Esophagus squamous epithelium (tissue), 5 donors: ENCODE measurements at regions not wholly inside any gene's neighbourhood (a gene's known extent, or its start where the extent isn't known, plus 50 kb on each side); places are given as distances from the start of the nearest gene placed in this dataset.

Experiments
- DNase-seq: peaks from one replicate; lab custom pipeline; 2025; lab: John Stamatoyannopoulos, UW
- H3K27ac ChIP-seq, 4 donors: fragments of 200-600 bp; sonication (generic); one replicate each; pipeline ENCODE4 v1.5.1; 2016 to 2019; ENCODE audit warnings: mild to moderate bottlenecking in 1 of 4
- H3K27me3 ChIP-seq, 4 donors: fragments of 200-600 bp; sonication (generic); 1 replicate in 3 of 4; 2 replicates in 1 of 4; pipeline versions ENCODE4 v1.5.1 to v1.6.0; 2017 to 2021; ENCODE audit warnings: antibody characterized with exemption in 1 of 4
- H3K36me3 ChIP-seq, 3 donors: fragments of 200-600 bp; sonication (generic); one replicate each; pipeline ENCODE4 v1.5.1; 2016 to 2019
- H3K4me1 ChIP-seq, 3 donors: fragments of 200-600 bp; sonication (generic); one replicate each; pipeline ENCODE4 v1.5.1; 2017 to 2019
- H3K4me3 ChIP-seq, 4 donors: fragments of 200-600 bp; sonication (generic); 1 replicate in 3 of 4; 2 replicates in 1 of 4; pipeline ENCODE4 v1.5.1; 2016 to 2019; ENCODE audit warnings: mild to moderate bottlenecking in 2 of 4, moderate library complexity in 1 of 4
- H3K9me3 ChIP-seq, 3 donors: fragments of 200-600 bp; sonication (generic); one replicate each; pipeline ENCODE4 v1.5.1; 2016 to 2019
- CTCF ChIP-seq, 6 experiments: fragments of 450-650 bp in 4 of 6; fragments of 200-600 bp in 2 of 6; sonication (generic) in 2 of 6; IDR thresholded peaks; one replicate each; pipeline ENCODE4 v1.5.1; 2016 to 2019; ENCODE audit warnings: antibody characterized with exemption in 6 of 6, mild to moderate bottlenecking in 4 of 6, moderate library complexity in 4 of 6
- POLR2A ChIP-seq, 4 donors: fragments of 450-650 bp; IDR thresholded peaks; one replicate each; pipeline ENCODE4 v1.6.1; 2017; ENCODE audit warnings: antibody characterized with exemption in 4 of 4, mild to moderate bottlenecking in 4 of 4, moderate library complexity in 3 of 4
- WGBS, 2 donors: methylation state at CpG; one replicate each; pipeline ENCODE4 v1.1.5; 2018; 5-methylcytosine and 5-hydroxymethylcytosine counted together
- intact Hi-C: fragments of 100-400 bp; cut with DNase I; formaldehyde crosslinking; loops from one replicate; pipeline ENCODE4 v1.15.0; 2022
- donor health status: DM: yes; HTN: yes; CAD: no.

GRCh38 chr6:167226383-167226685 is 64.8 kb upstream of the UNC93A start:
- intact Hi-C loops = no loop called here
- H3K27me3 ChIP-seq = peaks cover 0 to 36% (median 0%) of the 10 kb centered on the region in 4 donors
- no peaks in the 10 kb centered on the region for H3K4me1 ChIP-seq
- no peak overlapping the region for H3K27ac ChIP-seq
- no peaks in the 10 kb centered on the region for H3K36me3 ChIP-seq
- DNase-seq = no peak
- 53 to 63% methylated on average over 3 of the region's 3 CpGs for WGBS, 2 donors
- no peak overlapping the region for H3K4me3 ChIP-seq
- TF ChIP-seq POLR2A (IDR thresholded peaks at IDR 0.05) = no peak
- no peak for TF ChIP-seq CTCF (IDR thresholded peaks at IDR 0.05)
- H3K9me3 ChIP-seq = no peaks in the 10 kb centered on the region

DNA sequence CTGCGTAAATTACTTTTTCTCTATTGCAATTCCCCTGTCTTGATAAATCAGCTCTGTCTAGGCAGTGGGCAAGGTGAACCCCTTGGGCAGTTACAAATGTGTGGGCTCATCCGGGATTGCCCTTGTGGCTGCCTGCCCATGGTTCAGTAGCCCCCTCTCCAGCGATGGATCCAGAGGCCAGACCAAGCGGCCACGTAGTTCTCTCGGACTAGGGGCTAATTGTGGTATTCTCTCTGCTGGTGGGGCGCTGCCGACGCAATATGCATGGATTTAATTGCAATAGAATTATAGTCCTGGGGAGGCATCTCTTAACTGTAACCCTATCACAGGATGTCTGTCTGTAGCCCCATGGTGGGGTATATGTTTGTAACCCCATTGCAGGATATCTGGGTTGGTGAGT is 64.3 kb upstream of the UNC93A start:
- H3K4me3 ChIP-seq = no peak overlapping the region
- peaks cover 0 to 36% (median 0%) of the 10 kb centered on the region in 4 donors for H3K27me3 ChIP-seq
- 76 to 78% methylated on average over 8 to 9 of the region's 9 CpGs for WGBS, 2 donors
- H3K36me3 ChIP-seq = no peaks in the 10 kb centered on the region
- no peak overlapping the region for H3K27ac ChIP-seq
- no peak for DNase-seq
- no peaks in the 10 kb centered on the region for H3K9me3 ChIP-seq
- TF ChIP-seq CTCF (IDR thresholded peaks at IDR 0.05) (no peak), POLR2A (IDR thresholded peaks at IDR 0.05) (no peak)
- intact Hi-C loops = no loop called here
- H3K4me1 ChIP-seq = no peaks in the 10 kb centered on the region

DNA sequence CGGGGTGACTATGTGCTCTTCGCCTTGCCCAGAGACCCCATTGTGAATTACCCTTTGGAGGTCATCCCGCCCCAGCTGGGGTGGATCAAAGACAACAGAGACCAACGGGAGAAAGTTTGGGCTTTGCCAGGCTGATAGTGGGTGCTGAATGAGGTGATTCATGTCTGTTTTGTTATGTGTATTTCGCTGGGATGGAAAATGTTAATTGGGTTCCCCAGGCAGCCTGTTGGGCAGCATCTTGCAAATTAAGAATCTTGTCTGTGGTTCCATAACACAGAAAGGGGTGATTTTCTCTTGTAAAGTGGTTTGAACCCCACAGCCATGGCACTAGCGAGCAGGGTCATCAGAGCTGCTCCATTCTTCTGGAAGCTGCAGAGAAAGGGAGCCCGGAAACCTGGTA is 63.1 kb upstream of the UNC93A start:
- TF ChIP-seq CTCF (IDR thresholded peaks at IDR 0.05) (no peak), POLR2A (IDR thresholded peaks at IDR 0.05) (no peak)
- Histone ChIP-seq H3K4me3 (no peak overlapping the region), H3K27me3 (peaks cover 0 to 39% (median 0%) of the 10 kb centered on the region in 4 donors), H3K27ac (no peak overlapping the region), H3K4me1 (no peaks in the 10 kb centered on the region), H3K9me3 (no peaks in the 10 kb centered on the region), H3K36me3 (no peaks in the 10 kb centered on the region)
- intact Hi-C loops = no loop called here
- DNase-seq = no peak
- 53 to 70% methylated on average over 5 to 7 of the region's 7 CpGs for WGBS, 2 donors

DNA sequence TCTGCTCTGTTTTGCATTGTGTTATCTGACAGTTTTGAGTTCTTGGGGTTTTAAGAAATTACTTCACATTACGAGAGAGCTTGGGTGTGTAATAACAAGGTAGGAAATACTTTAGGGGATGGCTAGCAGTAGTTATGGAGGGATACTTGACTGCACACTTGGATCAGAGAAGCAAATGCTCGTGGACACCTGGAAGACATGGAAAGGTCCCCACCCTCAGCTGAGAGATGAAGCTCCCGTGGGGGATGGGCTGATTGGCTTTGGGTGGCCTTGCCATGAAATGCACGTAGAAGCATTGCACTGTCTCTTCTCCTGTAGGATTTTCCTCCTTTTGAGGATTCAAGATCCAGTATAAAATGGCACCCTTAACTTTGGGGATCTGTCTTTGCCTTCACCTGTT is 61.5 kb upstream of the UNC93A start:
- intact Hi-C loops = no loop called here
- TF ChIP-seq CTCF (IDR thresholded peaks at IDR 0.05) (no peak), POLR2A (IDR thresholded peaks at IDR 0.05) (no peak)
- no peak overlapping the region for H3K4me3 ChIP-seq
- no peaks in the 10 kb centered on the region for H3K36me3 ChIP-seq
- H3K27me3 ChIP-seq = peaks cover 0 to 42% (median 0%) of the 10 kb centered on the region in 4 donors
- H3K27ac ChIP-seq = no peak overlapping the region
- H3K9me3 ChIP-seq = no peaks in the 10 kb centered on the region
- DNase-seq = no peak
- 55 to 60% methylated on average over 3 to 4 of the region's 4 CpGs for WGBS, 2 donors
- no peaks in the 10 kb centered on the region for H3K4me1 ChIP-seq

GRCh38 chr6:167230288-167230687 is 60.8 kb upstream of the UNC93A start:
- TF ChIP-seq CTCF (IDR thresholded peaks at IDR 0.05) (no peak), POLR2A (IDR thresholded peaks at IDR 0.05) (no peak)
- intact Hi-C loops = no loop called here
- no peak for DNase-seq
- no peaks in the 10 kb centered on the region for H3K4me1 ChIP-seq
- peaks cover 0 to 43% (median 0%) of the 10 kb centered on the region in 4 donors for H3K27me3 ChIP-seq
- no peaks in the 10 kb centered on the region for H3K9me3 ChIP-seq
- no peaks in the 10 kb centered on the region for H3K36me3 ChIP-seq
- H3K27ac ChIP-seq = no peak overlapping the region
- H3K4me3 ChIP-seq = no peak overlapping the region
